ENCODE measurements at regions not wholly inside any gene's neighbourhood (a gene's known extent, or its start where the extent isn't known, plus 50 kb on each side); places are given as distances from the start of the nearest gene placed in this dataset.

DNA sequence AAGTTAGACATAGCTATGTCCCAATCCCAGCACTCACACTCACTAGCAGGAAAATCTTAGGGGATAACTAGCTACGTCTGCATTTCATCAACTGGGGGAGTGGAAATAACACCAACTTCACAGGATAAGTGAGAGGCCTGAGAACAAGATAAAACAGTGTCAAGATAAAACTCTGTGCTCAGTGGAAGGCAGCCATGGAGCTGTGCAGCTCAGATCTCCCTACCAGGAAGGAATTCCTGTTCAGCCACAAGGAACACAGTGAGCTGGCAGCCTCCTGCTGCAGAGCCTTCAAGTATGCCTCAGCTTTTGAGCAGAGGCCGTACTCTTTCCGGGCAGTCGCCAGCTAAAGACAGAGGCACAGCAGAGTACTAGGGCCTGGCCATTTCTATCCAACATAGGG is 115.8 kb upstream of the TOPAZ1 start:
- no peak for DNase-seq (ENCODE audit: low spot score)
- in situ Hi-C loops (cut with MboI; ENCODE audit: low pct_unique_long_range_greater_than_20kb, low sequenced_read_pairs, unreplicated experiment), result no loop called here
- TF ChIP-seq, protein P1, sequence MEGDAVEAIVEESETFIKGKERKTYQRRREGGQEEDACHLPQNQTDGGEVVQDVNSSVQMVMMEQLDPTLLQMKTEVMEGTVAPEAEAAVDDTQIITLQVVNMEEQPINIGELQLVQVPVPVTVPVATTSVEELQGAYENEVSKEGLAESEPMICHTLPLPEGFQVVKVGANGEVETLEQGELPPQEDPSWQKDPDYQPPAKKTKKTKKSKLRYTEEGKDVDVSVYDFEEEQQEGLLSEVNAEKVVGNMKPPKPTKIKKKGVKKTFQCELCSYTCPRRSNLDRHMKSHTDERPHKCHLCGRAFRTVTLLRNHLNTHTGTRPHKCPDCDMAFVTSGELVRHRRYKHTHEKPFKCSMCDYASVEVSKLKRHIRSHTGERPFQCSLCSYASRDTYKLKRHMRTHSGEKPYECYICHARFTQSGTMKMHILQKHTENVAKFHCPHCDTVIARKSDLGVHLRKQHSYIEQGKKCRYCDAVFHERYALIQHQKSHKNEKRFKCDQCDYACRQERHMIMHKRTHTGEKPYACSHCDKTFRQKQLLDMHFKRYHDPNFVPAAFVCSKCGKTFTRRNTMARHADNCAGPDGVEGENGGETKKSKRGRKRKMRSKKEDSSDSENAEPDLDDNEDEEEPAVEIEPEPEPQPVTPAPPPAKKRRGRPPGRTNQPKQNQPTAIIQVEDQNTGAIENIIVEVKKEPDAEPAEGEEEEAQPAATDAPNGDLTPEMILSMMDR (IDR thresholded peaks at IDR 0.05; ENCODE audit: extremely low read depth, insufficient read depth, missing control alignments), result no peak

DNA sequence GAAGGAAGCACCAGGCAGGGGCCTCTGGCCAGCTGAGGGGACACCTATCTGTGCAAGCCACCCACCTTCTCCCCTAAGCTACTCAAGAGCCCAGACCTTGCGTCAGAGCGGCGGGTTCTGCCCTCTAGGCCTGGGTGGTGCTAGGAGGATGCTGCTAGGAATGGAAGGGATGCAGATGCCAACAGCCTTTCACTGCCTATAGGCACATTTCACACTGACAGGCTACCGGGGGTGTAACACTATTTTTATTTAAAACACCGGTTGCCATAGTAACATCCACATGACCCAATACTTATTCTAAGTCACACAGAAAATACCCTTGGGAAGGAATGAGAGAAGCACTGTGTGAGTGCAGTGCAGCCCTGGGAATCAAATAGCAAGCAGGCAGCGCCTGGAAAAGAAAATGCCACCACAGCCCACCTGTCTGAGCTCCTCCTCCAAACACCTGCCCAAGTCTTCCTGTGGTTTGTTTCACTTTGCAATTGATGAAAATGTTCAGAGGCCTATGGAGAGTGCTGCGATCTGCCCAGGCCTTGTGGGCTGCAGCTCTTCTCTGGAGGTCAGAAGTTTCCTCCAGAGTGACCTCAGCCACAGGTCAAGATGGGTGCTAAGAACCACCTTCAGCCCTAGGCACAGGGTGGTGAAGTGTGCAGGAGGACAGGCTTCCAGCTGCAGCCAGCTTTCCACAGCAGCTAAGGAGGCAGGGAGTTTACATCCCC is 113.5 kb upstream of the TOPAZ1 start:
- TF ChIP-seq, protein P1 (IDR thresholded peaks at IDR 0.05; ENCODE audit: extremely low read depth, insufficient read depth, missing control alignments), result no peak
- in situ Hi-C loops (cut with MboI; ENCODE audit: low pct_unique_long_range_greater_than_20kb, low sequenced_read_pairs, unreplicated experiment), result no loop called here
- no peak for DNase-seq (ENCODE audit: low spot score)

DNA sequence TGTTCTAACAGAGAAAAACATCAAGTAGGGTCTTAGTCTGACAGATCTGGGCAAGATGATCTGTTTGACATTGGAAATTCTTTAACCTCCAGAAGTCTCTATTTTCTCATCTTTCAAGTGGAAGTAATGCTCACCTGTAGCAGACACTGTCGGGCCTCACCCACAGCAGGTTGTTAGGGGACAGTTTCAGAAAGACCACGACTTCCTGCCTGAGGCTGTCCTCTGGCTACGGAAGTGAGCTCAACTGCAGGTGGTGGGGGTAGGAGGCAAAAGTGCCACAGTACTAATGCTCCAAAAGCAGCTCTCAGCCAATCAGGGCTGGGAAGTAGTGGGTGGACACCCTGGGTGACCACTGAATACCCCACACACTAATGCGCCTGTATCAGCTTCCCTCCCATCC is 111.4 kb upstream of the TOPAZ1 start:
- TF ChIP-seq, protein P1 (IDR thresholded peaks at IDR 0.05; ENCODE audit: extremely low read depth, insufficient read depth, missing control alignments), result no peak
- DNase-seq (ENCODE audit: low spot score), result no peak
- in situ Hi-C loops (cut with MboI; ENCODE audit: low pct_unique_long_range_greater_than_20kb, low sequenced_read_pairs, unreplicated experiment), result no loop called here

DNA sequence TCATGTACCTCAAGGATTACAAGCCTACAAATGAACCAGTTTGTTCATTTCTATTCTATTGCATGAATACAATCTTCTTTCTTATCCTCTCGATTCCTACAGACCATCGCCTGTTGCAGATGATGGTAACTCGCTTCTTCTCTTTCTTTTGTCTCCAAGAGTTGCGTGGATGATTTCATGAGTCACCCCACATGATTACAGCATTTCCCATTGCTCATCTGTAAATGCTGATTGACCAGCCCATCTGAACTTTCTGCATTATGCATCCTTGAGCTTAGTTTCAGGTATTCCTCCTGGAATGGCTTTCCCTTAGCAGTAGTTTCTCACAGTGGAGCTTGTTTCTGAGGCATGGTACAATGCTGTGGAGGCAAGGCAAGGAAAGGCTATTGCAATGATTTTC is 109.6 kb upstream of the TOPAZ1 start:
- in situ Hi-C loops (cut with MboI; ENCODE audit: low pct_unique_long_range_greater_than_20kb, low sequenced_read_pairs, unreplicated experiment), result no loop called here
- DNase-seq (ENCODE audit: low spot score), result no peak
- TF ChIP-seq, protein P1 (IDR thresholded peaks at IDR 0.05; ENCODE audit: extremely low read depth, insufficient read depth, missing control alignments), result no peak

DNA sequence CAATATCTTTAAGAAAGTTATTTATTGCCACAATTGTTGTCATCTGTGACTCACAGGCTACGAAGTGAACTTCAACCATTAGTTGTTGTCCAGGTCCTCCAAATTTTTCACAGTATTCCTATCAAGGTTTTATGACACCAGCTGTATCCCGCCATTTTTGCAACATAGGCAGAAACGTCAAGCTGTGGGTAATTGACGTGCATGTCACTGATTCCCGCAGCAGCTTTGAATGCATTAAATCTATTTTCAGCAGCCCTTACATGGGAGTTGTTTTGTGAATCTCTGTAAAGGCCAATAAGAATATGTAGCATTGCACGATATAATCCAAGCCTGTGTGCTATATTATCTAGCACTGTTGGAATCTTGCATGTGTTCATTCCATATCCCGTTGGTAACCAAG is 109.1 kb upstream of the TOPAZ1 start:
- in situ Hi-C loops (cut with MboI; ENCODE audit: low pct_unique_long_range_greater_than_20kb, low sequenced_read_pairs, unreplicated experiment), result no loop called here
- TF ChIP-seq, protein P1 (IDR thresholded peaks at IDR 0.05; ENCODE audit: extremely low read depth, insufficient read depth, missing control alignments), result no peak
- no peak for DNase-seq (ENCODE audit: low spot score)

DNA sequence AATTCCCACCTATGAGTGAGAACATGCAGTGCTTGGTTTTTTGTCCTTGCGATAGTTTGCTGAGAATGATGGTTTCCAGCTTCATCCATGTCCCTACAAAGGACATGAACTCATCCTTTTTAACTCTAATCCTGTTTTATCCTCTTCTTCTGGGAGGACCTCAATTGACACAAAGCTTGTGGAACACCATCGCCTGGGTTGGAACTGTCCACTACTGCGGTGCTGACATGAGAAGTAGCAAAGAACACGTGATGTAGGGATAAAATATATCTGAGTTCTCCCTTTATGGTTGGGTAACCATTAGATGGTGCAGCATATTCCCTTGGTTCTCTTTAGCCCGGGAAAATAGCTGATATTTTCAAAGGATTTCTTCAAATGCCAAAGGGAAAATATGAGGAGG is 105.3 kb upstream of the TOPAZ1 start:
- DNase-seq (ENCODE audit: low spot score), result no peak
- TF ChIP-seq, protein P1 (IDR thresholded peaks at IDR 0.05; ENCODE audit: extremely low read depth, insufficient read depth, missing control alignments), result no peak
- in situ Hi-C loops (cut with MboI; ENCODE audit: low pct_unique_long_range_greater_than_20kb, low sequenced_read_pairs, unreplicated experiment), result no loop called here
